Testis (tissue), 2 donors: ENCODE measurements at regions not wholly inside any gene's neighbourhood (a gene's known extent, or its start where the extent isn't known, plus 50 kb on each side); places are given as distances from the start of the nearest gene placed in this dataset.

Experiments used
- POLR2A ChIP-seq: fragments of 450-650 bp; IDR thresholded peaks from one replicate; pipeline ENCODE4 v1.6.1; 2017; ENCODE audit warnings: antibody characterized with exemption, mild to moderate bottlenecking, moderate library complexity
- TF ChIP-seq, protein P1 (sequence below), 3 experiments: fragments of 450-650 bp in 2 of 3; fragments of 200-600 bp in 1 of 3; sonication (generic) in 1 of 3; IDR thresholded peaks; one replicate each; pipeline ENCODE4 v1.5.1; 2016 to 2019; ENCODE audit warnings: antibody characterized with exemption in 3 of 3, mild to moderate bottlenecking in 2 of 3, moderate library complexity in 1 of 3

DNA sequence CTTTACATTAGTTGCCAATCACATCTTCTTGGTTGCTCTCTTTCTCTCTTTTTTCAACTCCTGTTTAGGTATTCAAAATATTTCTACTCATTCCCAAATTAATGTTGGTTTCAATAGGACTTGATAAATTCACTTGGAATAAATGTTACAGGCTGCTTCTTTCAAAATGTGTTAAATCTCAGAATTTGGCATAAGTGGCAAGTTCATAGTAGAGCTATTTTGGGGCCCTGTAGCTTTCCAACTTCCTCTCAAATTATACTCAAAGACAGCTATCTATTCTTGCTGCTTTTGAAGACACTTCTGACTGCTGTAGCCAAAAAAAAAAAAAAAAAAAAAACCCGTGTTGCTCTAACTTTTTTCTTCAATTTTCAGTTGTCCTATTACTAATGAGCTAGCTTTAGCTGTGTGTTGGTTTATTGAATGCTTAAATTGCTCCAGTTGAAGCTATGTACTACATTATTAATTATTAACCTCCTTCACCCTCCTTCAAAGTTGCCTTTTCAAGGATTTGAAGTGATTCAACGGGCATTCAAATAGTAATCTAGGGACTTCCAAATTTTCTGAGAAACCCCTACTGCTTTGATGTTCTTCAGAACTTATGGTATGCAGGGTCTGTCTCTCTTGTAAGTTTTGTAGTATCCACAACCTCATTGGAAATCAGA lies 554.6 kb upstream of the FLRT2 start:
- TF ChIP-seq, protein P1, sequence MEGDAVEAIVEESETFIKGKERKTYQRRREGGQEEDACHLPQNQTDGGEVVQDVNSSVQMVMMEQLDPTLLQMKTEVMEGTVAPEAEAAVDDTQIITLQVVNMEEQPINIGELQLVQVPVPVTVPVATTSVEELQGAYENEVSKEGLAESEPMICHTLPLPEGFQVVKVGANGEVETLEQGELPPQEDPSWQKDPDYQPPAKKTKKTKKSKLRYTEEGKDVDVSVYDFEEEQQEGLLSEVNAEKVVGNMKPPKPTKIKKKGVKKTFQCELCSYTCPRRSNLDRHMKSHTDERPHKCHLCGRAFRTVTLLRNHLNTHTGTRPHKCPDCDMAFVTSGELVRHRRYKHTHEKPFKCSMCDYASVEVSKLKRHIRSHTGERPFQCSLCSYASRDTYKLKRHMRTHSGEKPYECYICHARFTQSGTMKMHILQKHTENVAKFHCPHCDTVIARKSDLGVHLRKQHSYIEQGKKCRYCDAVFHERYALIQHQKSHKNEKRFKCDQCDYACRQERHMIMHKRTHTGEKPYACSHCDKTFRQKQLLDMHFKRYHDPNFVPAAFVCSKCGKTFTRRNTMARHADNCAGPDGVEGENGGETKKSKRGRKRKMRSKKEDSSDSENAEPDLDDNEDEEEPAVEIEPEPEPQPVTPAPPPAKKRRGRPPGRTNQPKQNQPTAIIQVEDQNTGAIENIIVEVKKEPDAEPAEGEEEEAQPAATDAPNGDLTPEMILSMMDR (IDR thresholded peaks at IDR 0.05) = no peak
- no peak for TF ChIP-seq POLR2A
